ENCODE measurements at regions not wholly inside any gene's neighbourhood (a gene's known extent, or its start where the extent isn't known, plus 50 kb on each side); places are given as distances from the start of the nearest gene placed in this dataset.

- TF ChIP-seq ERF (CRISPR knock-in tag; IDR thresholded peaks at IDR 0.05), result no peak
- TF ChIP-seq CTBP1 (IDR thresholded peaks at IDR 0.05; ENCODE audit: borderline replicate concordance), result no peak
- TF ChIP-seq, protein P1, sequence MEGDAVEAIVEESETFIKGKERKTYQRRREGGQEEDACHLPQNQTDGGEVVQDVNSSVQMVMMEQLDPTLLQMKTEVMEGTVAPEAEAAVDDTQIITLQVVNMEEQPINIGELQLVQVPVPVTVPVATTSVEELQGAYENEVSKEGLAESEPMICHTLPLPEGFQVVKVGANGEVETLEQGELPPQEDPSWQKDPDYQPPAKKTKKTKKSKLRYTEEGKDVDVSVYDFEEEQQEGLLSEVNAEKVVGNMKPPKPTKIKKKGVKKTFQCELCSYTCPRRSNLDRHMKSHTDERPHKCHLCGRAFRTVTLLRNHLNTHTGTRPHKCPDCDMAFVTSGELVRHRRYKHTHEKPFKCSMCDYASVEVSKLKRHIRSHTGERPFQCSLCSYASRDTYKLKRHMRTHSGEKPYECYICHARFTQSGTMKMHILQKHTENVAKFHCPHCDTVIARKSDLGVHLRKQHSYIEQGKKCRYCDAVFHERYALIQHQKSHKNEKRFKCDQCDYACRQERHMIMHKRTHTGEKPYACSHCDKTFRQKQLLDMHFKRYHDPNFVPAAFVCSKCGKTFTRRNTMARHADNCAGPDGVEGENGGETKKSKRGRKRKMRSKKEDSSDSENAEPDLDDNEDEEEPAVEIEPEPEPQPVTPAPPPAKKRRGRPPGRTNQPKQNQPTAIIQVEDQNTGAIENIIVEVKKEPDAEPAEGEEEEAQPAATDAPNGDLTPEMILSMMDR (IDR thresholded peaks at IDR 0.05 in 2 of 3, conservative IDR thresholded peaks at IDR 0.05 in 1 of 3; ENCODE audit: insufficient read depth in 2 of 3, low read depth in 1 of 3, low read length in 3 of 3), result no peak
- TF ChIP-seq E2F8 (IDR thresholded peaks at IDR 0.05; ENCODE audit: low read depth, partially characterized antibody), result no peak
- TF ChIP-seq, protein P2, sequence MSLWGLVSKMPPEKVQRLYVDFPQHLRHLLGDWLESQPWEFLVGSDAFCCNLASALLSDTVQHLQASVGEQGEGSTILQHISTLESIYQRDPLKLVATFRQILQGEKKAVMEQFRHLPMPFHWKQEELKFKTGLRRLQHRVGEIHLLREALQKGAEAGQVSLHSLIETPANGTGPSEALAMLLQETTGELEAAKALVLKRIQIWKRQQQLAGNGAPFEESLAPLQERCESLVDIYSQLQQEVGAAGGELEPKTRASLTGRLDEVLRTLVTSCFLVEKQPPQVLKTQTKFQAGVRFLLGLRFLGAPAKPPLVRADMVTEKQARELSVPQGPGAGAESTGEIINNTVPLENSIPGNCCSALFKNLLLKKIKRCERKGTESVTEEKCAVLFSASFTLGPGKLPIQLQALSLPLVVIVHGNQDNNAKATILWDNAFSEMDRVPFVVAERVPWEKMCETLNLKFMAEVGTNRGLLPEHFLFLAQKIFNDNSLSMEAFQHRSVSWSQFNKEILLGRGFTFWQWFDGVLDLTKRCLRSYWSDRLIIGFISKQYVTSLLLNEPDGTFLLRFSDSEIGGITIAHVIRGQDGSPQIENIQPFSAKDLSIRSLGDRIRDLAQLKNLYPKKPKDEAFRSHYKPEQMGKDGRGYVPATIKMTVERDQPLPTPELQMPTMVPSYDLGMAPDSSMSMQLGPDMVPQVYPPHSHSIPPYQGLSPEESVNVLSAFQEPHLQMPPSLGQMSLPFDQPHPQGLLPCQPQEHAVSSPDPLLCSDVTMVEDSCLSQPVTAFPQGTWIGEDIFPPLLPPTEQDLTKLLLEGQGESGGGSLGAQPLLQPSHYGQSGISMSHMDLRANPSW (CRISPR knock-in tag; IDR thresholded peaks at IDR 0.05), result no peak
- TF ChIP-seq CHD2 (IDR thresholded peaks at IDR 0.05; ENCODE audit: low read depth, low read length), result no peak
- no peak for TF ChIP-seq TAF1 (IDR thresholded peaks at IDR 0.05; ENCODE audit: control insufficient read depth, extremely low read depth, insufficient read depth, low read length, severe bottlenecking)
- no peak for TF ChIP-seq ETV1 (tag; conservative IDR thresholded peaks at IDR 0.05; ENCODE audit: low read depth)
- TF ChIP-seq LARP7 (IDR thresholded peaks at IDR 0.05), result no peak
- TF ChIP-seq ZNF584 (CRISPR knock-in tag; IDR thresholded peaks at IDR 0.05; ENCODE audit: low read depth), result no peak
- no peak for TF ChIP-seq SRF (CRISPR knock-in tag; IDR thresholded peaks at IDR 0.05)
- TF ChIP-seq ATF3 (IDR thresholded peaks at IDR 0.05), result no peak
- no peak for TF ChIP-seq ATF3 (CRISPR knock-in tag; conservative IDR thresholded peaks at IDR 0.05)
- TF ChIP-seq RCOR1 (IDR thresholded peaks at IDR 0.05; ENCODE audit: borderline replicate concordance in 1 of 2, low read depth in 2 of 2, low read length in 2 of 2), result no peak
- TF ChIP-seq GTF2A2 (tag; IDR thresholded peaks at IDR 0.05), result no peak
Observed at GRCh38 chr7:116337800-116338199, 127.5 kb downstream of the TES start.

Measured in K562 (cell line).